ENCODE measurements at regions not wholly inside any gene's neighbourhood (a gene's known extent, or its start where the extent isn't known, plus 50 kb on each side); places are given as distances from the start of the nearest gene placed in this dataset.

- no peaks in the 10 kb centered on the region for H3K27me3 ChIP-seq (ENCODE audit: control insufficient read depth in 2 of 2, insufficient read depth in 2 of 2, low read length in 2 of 2)
- H3K9me3 ChIP-seq (replicated peaks; ENCODE audit: control insufficient read depth, insufficient read depth, low read length): no peaks in the 10 kb centered on the region
- no TSS peak for BruUV-seq (replicated peaks)
- H3K4me3 ChIP-seq (replicated peaks in 1 of 3; ENCODE audit: insufficient read depth in 1 of 3, low read depth in 1 of 3, low read length in 3 of 3): no peak overlapping the region
- no peak for TF ChIP-seq JUN (IDR thresholded peaks at IDR 0.05; ENCODE audit: borderline replicate concordance, insufficient read depth, insufficient read length, low read depth)
- TF ChIP-seq EZH2 (IDR thresholded peaks at IDR 0.05; ENCODE audit: borderline replicate concordance, low read depth, low read length, severe bottlenecking): no peak
- no peak for TF ChIP-seq POLR2AphosphoS5 (IDR thresholded peaks at IDR 0.05; ENCODE audit: insufficient read depth, low read depth, low read length)
- TF ChIP-seq MYC (IDR thresholded peaks at IDR 0.05; ENCODE audit: low read depth, low read length): no peak
- TF ChIP-seq, protein P1, sequence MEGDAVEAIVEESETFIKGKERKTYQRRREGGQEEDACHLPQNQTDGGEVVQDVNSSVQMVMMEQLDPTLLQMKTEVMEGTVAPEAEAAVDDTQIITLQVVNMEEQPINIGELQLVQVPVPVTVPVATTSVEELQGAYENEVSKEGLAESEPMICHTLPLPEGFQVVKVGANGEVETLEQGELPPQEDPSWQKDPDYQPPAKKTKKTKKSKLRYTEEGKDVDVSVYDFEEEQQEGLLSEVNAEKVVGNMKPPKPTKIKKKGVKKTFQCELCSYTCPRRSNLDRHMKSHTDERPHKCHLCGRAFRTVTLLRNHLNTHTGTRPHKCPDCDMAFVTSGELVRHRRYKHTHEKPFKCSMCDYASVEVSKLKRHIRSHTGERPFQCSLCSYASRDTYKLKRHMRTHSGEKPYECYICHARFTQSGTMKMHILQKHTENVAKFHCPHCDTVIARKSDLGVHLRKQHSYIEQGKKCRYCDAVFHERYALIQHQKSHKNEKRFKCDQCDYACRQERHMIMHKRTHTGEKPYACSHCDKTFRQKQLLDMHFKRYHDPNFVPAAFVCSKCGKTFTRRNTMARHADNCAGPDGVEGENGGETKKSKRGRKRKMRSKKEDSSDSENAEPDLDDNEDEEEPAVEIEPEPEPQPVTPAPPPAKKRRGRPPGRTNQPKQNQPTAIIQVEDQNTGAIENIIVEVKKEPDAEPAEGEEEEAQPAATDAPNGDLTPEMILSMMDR (IDR thresholded peaks at IDR 0.05; ENCODE audit: extremely low read depth in 1 of 2, insufficient read depth in 1 of 2, low read depth in 1 of 2, low read length in 2 of 2): no peak
- no peak for TF ChIP-seq FOS (IDR thresholded peaks at IDR 0.05; ENCODE audit: borderline replicate concordance, insufficient read depth, low read length)
- TF ChIP-seq POLR2A (IDR thresholded peaks at IDR 0.05; ENCODE audit: low read depth, low read length): no peak
- no peak overlapping the region for H3K9ac ChIP-seq (replicated peaks; ENCODE audit: extremely low read depth, insufficient read depth, low read length)
- ChIA-PET POLR2A (no interaction called here), CTCF (no interaction called here)
- no peaks in the 10 kb centered on the region for H3K4me1 ChIP-seq (ENCODE audit: control insufficient read depth, extremely low read depth, insufficient read depth, low read length)
- H4K20me1 ChIP-seq (replicated peaks; ENCODE audit: control insufficient read depth, extremely low read depth, insufficient read depth, low read length): no peaks in the 10 kb centered on the region
- H3K79me2 ChIP-seq (ENCODE audit: control insufficient read depth, insufficient read depth, low read length): no peaks in the 10 kb centered on the region
- DNase-seq (ENCODE audit: low read depth, low spot score): no peak
- H2AFZ ChIP-seq (ENCODE audit: low read depth, low read length): no peak overlapping the region
- intact Hi-C loops (cut with micrococcal nuclease): no loop called here
- H3K36me3 ChIP-seq (ENCODE audit: control insufficient read depth in 2 of 2, extremely low read depth in 1 of 2, insufficient read depth in 2 of 2, low read length in 2 of 2): no peaks in the 10 kb centered on the region
- H3K4me2 ChIP-seq (ENCODE audit: insufficient read depth, low read length): no peak overlapping the region
- no peak for FAIRE-seq
- dilution Hi-C loops (cut with MboI; ENCODE audit: extremely low pct_ligation_motif_present, low sequenced_read_pairs): no loop called here
- no peaks in the 10 kb centered on the region for H3K9me1 ChIP-seq (replicated peaks; ENCODE audit: control insufficient read depth, extremely low read depth, insufficient read depth, low read length)
- H3K27ac ChIP-seq (ENCODE audit: insufficient read depth, low read depth, low read length): no peak overlapping the region
Observed at GRCh38 chrX:140190441-140191108, 225.3 kb upstream of the CXorf66 start.

All from endothelial cell of umbilical vein (primary cell).